Left ventricle myocardium superior (tissue), 1 donor: ENCODE measurements at regions not wholly inside any gene's neighbourhood (a gene's known extent, or its start where the extent isn't known, plus 50 kb on each side); places are given as distances from the start of the nearest gene placed in this dataset.

Source experiments
- ATAC-seq: fragments of 200-7000 bp; cut with Tn5 transposase; one replicate; pipeline ENCODE4 v1.9.1; 2020; ENCODE audit warnings: mild to moderate bottlenecking, moderate library complexity
- DNase-seq: peaks from one replicate; pipeline ENCODE4 v3.0.0-alpha.2; 2020
- intact Hi-C: fragments of 100-400 bp; cut with micrococcal nuclease; formaldehyde crosslinking; loops from one replicate; pipeline ENCODE4 v1.11.0; 2022
- donor health status: DM: no; HTN: yes; CAD: no; lungs with severe emphysema.

DNA sequence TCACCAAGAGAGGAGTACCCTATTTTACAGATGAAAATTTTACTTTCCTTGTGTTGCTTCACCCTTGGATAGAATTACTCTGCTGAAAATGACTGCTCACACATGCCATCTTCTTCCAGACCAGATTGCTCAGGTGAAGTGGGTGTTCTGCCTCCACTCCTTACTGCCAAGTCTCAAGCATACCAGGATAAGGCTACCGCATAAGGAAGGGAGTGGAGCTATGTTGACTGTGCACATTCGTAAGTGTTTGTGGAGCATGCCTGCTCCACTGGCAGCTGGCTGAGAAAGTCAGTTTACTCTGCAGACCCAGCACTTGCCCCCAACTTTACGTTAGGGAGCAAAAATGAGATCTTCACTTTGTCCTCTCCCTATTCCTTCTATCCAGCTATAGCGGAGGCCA, 405.0 kb upstream of the DDX18 start:
- intact Hi-C loops, result no loop called here
- ATAC-seq (no peak), DNase-seq (no peak)

DNA sequence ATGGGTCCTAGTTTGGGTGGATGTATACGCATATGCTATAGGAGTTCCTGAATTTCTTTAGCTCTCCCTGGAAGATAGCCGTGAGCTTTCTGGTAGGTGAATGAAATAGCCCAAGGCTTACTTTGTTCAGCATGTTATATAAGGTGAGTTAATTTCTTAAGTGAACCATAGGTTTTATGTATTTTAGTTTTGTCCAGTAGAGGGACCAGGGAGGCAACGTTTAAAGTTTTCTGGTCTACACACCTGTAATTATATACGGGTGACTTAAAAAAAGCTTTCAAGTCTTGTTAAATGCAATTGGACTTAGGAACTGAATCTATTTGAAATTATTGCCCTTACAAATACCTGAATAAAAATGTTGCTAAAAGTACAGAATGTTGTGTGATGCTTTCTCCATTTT, 402.5 kb upstream of the DDX18 start:
- ATAC-seq, result no peak
- intact Hi-C loops, result no loop called here
- no peak for DNase-seq

DNA sequence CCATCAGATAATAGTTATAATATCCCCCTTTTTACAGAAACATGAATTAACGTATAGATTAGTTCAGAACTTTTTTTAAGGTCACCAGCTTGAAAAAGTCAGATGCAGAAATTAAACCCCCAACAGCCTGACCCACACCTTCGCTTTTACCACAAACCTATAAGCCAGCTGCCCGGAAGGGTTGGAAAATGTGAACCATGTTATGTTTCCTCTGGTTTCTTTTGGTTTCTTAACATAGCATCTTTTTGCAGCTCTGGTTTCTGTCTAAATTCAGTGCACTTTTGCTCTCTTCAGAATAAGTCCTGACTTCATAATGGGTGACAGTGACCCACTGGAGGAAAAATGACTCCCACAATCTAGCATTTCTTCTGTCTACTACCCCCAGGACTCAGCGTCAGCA, 381.7 kb upstream of the DDX18 start:
- intact Hi-C loops, result no loop called here
- no peak for ATAC-seq
- no peak for DNase-seq

DNA sequence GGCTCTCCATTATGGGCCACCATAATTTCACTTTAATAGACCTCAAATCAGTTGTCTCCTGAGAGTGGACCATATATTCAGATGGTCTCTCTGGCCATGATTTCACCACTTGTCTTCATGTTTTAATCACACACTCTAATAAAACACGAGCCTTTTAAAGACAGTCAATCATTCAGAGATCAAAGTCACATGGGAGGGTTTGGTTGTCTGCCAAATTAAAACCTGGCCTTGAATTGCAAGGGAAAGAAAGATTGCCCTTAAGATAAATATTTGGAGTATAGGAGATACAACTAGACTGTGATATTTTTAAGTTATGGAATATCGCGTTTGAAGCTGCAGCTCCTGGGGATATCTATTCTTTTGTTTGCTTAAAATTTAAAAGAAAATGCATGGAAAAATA, 377.8 kb upstream of the DDX18 start:
- DNase-seq (no peak), ATAC-seq (no peak)
- intact Hi-C loops, result no loop called here

DNA sequence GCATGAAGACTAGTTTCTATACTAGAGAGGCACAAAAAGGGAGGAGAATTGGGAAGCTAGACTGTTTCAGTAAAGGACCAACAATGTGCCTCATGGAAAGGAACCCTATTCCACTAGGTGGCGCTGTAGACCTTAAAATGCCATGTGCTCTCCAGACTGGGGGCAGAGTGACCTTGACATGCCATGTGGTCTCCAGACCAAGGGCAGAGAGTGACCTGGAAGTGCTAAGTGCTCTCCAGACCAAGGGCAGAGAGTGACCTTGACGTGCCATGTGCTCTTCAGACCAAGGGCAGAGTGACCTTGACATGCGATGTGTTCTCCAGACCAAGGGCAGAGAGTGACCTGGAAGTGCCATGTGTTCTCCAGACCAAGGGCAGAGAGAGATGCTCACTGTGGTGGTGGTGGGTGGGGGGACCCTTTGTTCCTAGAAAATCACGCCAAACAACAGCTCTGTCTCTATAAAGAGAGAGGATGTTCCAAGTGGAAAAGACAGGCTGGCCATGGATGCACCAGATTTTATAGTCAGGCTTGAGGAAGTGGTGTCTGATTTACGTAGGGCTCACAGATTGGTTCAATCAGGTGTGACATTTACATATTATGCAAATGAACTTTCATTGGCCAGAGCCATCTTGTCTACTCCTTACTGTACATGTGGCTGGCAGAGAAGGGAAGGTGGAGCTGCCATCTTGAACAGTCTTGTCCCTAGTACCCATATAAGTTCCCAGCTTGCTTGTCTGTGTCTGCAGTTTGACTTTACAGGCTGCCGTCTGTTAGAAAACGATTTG, 344.0 kb upstream of the DDX18 start:
- ATAC-seq (no peak), DNase-seq (no peak)
- intact Hi-C loops, result no loop called here

DNA sequence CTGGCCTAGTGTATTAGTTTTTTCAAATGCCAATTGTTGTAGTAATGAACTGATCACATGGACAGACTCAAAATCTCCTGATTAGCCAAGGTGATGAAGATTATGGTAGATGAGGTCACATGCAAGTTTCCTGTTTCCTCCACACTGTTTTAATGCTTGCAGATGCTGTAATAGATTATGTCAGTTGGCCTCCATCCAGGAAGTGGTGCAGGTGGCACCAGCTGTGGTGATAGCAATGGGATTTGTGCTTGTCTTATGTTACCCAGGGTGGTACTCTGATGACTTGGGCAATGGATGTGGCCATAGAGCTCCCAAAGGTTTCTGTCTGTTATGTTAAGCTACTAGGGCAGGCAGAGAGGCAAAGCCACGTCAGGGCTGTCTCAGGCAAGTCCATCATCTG, 332.9 kb upstream of the DDX18 start:
- intact Hi-C loops, result no loop called here
- no peak for ATAC-seq
- DNase-seq, result no peak

DNA sequence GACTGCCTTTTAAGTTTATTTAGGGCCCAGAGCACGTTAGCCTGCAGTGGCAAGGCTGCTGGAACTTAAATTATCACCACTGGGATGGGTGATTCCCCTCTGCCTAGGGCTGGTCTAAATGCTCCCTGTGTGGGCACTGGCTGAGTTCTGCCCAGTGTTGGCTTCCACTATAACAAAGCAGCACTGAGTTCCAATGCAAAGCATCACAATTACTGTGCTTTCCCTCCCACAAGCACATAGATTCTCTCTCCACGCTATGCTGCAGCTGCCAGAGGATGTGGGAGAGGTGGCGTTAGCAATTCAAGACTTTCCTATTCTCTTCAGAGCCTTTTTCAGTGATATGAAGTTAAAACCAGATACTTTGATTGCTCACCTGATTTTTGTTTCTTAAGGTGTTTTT, 328.9 kb upstream of the DDX18 start:
- ATAC-seq (no peak), DNase-seq (no peak)
- intact Hi-C loops, result no loop called here

DNA sequence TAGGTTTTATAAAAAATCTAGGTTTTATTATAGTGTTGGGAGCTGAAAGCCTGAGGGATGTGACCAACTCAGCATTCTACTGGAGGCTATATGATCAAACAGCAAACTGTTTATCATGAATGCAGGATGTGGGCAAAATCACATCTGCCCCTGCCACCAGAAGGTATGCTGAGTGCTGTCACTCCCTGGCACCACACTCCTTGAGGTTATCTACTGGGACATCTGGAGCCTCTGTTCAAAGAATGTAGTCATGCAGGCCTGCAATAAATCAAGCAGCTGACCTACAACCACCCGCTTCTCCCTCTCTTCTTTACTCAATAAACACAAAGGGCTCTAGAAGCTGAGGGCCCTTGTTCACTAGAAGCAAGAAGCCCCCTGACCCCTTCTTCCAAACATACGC, 328.4 kb upstream of the DDX18 start:
- DNase-seq (no peak), ATAC-seq (no peak)
- intact Hi-C loops, result no loop called here

DNA sequence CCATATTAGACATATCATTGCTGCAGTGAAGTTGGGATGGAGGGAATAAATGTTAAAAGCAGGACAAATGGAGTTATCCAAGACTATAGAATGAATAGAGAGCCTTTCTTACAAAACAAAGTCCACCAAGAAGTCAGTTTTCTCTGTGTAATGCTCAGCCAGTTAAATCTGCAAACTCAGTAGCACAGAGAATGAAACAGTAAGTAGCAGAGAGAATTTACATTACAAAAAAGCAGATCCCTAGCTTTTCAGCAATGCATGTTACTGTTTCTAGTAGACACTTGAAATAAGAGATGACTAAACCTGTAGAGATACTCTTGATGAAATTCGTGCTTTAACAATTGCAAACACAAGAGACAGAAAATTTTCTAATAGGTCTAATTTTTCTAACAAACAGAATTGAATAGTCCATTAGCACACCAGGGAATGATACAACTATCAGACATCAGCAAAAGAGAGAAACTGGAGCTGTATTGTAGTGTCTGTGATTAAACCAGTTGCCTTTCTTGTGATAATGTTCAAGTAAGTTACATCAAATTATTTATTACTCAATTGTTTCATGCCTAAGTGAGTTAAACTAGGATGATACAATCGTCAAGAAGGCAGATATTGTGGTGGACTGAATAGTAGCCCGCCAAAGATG, 322.2 kb upstream of the DDX18 start:
- no peak for ATAC-seq
- no peak for DNase-seq
- intact Hi-C loops, result no loop called here

DNA sequence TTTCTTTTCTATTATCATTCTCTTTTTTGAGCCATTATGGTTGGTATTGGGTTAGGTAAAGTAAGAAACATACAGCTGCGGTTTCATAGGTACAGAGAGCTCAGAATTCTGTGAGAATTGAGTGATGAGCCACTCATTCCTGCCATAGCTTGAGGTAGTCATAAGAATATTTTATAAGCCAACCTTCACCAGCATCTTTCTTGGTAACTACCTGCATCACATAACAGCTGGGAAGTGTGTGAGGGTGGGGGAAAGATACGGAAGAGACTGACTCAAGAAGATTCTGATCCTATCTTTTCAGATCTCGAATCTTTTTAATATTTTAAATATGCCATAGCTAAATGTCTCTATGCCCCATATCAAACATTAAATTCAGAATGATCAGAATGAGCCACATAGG, 313.8 kb upstream of the DDX18 start:
- intact Hi-C loops, result no loop called here
- DNase-seq (no peak), ATAC-seq (no peak)

DNA sequence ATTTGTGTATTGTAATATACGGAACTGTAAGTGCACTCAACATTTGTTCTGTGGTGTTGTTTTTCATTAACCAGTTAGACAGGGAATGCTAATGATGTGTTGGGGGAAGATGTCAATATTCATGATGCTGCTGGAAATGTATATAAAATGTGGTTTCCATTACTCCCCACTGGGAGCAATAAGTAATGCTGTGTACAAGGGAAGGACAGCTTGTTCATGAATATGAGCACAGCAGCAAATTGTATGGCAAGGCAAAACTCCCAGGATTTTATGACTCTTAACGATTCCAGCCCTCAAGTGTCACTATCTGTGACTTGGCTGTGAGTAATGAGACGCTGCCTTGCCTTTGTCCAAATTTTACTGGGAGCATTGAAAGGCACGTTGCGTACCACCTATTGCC, 312.4 kb upstream of the DDX18 start:
- DNase-seq, result no peak
- ATAC-seq, result no peak
- intact Hi-C loops, result no loop called here

DNA sequence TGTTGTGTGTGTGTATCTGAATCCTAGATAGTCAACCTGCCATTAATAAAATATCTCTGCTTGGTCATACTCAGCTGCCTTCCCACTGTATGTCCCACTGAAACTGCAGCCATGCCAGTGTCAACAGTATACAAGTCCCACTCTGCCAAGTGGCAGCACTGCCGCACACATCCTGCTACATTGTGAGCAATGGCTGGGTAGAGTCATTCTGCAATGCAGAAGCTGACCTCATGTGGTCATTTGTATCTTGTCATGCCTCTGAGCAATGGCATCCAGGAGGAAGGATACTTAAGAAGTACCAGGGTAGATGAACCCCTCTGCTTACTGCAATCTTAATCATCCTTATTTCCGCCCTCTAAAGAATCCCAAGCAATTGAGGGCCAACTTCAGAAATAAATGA, 302.2 kb upstream of the DDX18 start:
- no peak for DNase-seq
- ATAC-seq, result no peak
- intact Hi-C loops, result no loop called here

DNA sequence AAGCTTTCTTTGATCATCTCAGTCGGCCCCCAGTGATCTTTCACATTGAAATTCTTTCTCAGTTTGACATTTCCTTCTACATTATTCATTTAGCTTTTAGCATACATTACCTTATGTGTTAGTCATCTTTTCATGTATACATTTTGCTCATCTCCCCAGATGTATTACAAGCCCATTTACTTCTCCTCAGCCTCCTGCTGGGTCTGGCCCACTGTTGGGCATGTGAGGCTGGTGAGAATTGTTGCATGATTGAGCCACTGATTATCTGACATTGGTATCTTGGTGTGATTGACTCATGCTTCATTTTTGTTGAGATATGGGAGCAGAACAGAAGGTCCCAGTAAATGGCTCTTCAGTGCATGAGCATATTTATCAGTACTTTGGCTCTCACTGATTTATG, 300.1 kb upstream of the DDX18 start:
- no peak for ATAC-seq
- intact Hi-C loops, result no loop called here
- DNase-seq, result no peak

DNA sequence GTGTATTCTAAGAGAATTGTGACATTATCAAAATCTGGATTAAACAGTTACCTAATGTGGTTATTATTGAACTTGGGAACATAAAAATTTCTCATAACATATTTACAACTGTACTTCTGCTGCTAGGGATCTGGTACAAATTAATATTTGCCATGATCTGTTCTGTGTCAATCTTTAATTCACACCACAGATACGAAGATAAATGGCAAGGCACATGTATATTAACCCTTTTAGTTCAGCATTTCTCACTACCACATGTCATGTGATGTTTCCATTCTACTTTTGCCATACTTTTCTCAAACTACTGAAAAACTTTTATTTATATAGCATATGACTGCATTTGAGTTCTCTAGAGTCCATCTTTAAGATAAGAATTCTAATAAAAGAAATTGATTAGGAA, 295.3 kb upstream of the DDX18 start:
- DNase-seq (no peak), ATAC-seq (no peak)
- intact Hi-C loops, result no loop called here

DNA sequence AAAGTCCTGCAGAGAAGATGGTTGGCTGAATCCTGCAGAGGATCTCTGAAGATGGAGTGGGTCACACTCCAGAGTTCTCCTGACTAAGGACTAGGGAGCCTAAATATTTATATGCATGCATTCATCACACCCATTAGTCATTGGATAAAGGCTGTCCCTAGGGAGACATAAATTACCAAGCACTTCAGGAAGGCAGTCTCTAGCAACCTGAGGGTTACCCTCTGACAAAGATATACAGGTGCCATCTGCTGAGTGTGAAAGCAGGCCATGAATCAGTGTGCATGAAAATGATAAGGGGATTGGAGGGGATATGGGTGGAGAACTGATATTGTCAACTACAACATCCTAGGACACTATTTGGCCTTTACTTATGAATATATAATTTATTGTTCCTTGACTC, 294.8 kb upstream of the DDX18 start:
- intact Hi-C loops, result no loop called here
- ATAC-seq (no peak), DNase-seq (no peak)

DNA sequence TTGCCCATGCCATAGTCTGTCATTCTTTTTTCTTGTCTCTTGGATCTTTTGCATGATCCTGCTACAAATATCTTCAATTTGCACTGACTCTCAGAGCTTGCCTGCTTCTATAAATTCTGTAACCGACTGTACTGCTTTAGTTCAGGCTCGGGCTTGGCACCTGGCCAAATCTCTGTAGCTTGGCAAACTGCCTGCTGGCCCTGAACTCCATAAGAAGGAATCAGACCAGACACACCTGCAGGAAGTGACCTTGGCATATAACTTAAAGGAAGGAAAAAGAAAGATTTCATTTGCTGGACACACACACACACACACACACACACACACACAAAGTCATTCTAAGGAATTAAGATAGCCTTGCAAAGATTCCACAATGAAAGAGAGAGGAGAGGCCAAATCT, 291.2 kb upstream of the DDX18 start:
- intact Hi-C loops, result no loop called here
- DNase-seq (peak; percentile 76), ATAC-seq (peak; percentile 72)

DNA sequence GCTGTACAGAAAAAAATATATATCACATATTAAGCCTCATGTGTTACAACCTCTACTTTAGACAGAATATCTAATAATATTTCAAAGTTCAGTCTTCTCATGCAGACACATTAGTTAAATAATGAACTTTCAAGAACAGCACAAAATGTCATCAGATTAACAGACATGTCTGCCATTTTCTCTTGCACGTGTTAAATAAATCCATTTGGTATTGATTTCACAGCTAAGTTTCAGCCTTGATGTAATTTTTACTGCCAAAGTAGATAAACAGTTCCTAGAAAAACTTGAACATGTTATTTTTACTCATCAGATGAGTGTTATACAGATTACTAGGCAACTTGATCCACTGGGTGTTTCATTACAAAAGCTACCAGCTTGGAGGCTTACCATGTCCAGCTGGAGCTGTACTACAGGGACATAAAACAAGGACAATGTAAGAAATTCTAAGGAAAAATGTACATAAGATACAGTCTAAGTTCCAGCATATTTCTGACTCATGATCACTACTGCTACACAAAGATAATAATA, 290.7 kb upstream of the DDX18 start:
- ATAC-seq, result no peak
- DNase-seq, result no peak
- intact Hi-C loops, result no loop called here

DNA sequence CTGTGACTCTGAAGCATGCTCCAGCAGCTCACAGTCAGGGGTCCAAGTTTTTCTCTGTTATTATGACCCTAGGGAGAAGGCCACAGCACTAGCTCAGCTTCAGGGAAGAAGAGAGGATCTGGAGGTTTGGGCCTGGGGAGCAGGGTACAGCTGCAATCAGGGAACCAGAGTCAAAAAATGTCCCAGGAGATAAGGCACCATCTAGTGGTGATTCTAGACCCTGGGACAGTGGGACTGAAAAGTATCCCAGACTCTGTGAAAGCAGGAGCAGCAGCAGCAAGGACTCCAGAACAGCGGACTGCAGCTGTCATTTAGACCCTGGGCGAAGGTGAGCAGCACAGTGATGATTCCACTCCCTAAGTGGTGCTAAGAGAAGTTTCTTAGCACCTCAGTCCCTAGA, 278.4 kb upstream of the DDX18 start:
- intact Hi-C loops, result no loop called here
- ATAC-seq (no peak), DNase-seq (no peak)

DNA sequence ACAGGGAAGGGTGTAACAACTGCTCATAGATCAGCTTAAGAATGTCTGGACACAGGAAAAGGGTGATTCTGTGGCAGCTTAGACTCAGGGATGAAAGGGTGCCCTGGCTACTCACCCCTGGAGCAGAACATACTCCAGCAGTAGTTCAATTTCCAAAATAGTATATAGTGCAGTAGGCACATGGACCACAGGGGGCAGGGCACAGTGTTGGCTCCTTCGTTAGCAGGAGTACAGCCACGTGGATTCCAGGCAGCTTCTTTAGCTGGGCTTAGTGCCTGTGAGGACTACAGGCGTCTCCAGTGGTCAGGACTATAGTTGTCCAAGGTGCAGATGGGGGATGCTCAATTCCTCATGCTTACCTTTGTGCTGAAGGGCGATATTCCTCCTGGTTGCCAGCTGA, 277.5 kb upstream of the DDX18 start:
- ATAC-seq, result no peak
- no peak for DNase-seq
- intact Hi-C loops, result no loop called here

DNA sequence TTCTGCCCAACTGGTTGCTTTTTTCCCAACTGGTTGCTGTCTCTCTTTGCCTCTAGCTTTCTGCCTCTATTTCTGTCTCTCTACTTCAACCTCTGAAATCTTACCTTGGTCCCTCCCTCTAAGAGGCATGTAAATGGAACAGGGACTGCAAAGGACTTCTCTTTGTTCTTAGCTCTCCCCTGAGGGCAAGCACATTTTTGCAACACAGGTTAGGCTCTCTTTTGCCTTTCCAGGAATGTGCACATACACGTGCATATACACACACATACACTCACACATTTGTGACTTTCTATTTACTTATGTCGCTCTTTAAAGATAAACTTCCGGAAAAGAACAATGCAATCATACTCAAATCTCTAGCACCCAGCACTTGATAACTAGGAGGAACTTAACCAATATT, 262.6 kb upstream of the DDX18 start:
- intact Hi-C loops, result no loop called here
- ATAC-seq, result no peak
- DNase-seq, result no peak

DNA sequence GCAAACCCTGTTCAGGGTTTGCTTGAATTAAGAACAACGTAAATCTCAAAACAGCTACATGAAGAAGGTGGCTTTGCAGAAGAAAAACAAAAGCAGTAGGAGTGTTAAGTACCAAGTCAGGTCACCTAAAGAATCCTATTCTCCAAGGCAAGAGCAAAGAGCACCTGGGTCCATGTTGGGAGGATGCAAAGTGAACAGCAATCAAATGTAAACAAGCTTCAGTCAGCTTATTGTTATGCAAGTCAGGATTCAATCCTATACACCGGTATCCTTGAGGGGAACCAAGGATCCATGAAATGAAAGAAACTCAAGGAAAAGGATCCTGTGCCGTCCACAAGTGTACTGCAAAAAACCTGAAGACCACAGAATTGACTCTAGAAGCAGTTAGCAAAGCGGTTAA, 261.0 kb upstream of the DDX18 start:
- no peak for ATAC-seq
- intact Hi-C loops, result no loop called here

More for the DNA sequence above, 261.0 kb upstream of the DDX18 start:
- DNase-seq, result no peak
